HepG2 (cell line): ENCODE measurements at regions not wholly inside any gene's neighbourhood (a gene's known extent, or its start where the extent isn't known, plus 50 kb on each side); places are given as distances from the start of the nearest gene placed in this dataset.

ENCODE experiments used
- ATAC-seq: fragments of 200-7000 bp; cut with Tn5 transposase; 3 replicates; pipeline ENCODE4 v1.9.1; 2020; ENCODE audit warnings: mild to moderate bottlenecking, moderate library complexity
- BruUV-seq: library from RNA; stranded (reverse); fragments of 400-500 nt; replicated peaks from 2 replicates; lab custom pipeline; 2021; lab: Mats Ljungman, UMichigan
- CTCF ChIA-PET: fragments of 300-600 bp; formaldehyde crosslinking; extraction: SDS; loops from one replicate; lab custom pipeline; 2021; ENCODE audit warnings: low total read pairs, inconsistent platforms, low intra/inter-chr PET ratio; lab: Yijun Ruan, JAX
- POLR2A ChIA-PET: fragments of 350-600 bp; sonication (Branson Sonifier 250); formaldehyde crosslinking; loops from one replicate; lab custom pipeline; 2020; ENCODE audit warnings: antibody characterized with exemption, inconsistent platforms; lab: Yijun Ruan, JAX
- DNase-seq: peaks from one replicate; pipeline ENCODE4 v3.0.0-alpha.2; 2015; ENCODE audit warnings: low spot score
- FAIRE-seq: peaks from 3 replicates; lab custom pipeline; 2011; peaks lifted over from hg19 to GRCh38; lab: Jason Lieb, UNC
- H2AFZ ChIP-seq: one replicate; pipeline ENCODE4 v1.6.1; 2011; ENCODE audit warnings: low read length, inconsistent platforms
- H3K27ac ChIP-seq: fragments of 300-600 bp; 3 replicates; pipeline ENCODE4 v1.8.0; 2011; ENCODE audit warnings: mixed run types, mild to moderate bottlenecking, mixed read lengths, low read length, inconsistent platforms; ENCODE audit not compliant: insufficient read depth; ENCODE audit errors: extremely low read length
- H3K27me3 ChIP-seq, 2 experiments: fragments of 200-600 bp in 1 of 2; 2 replicates in 1 of 2; 3 replicates in 1 of 2; pipeline versions ENCODE4 v1.6.0 to v1.8.0; 2011; ENCODE audit warnings: low read length in 2 of 2, mild to moderate bottlenecking in 2 of 2, moderate library complexity in 2 of 2, inconsistent platforms in 1 of 2; ENCODE audit not compliant: insufficient read depth in 2 of 2, control insufficient read depth in 1 of 2
- H3K36me3 ChIP-seq, 2 experiments: fragments of 200-600 bp in 1 of 2; replicated peaks in 1 of 2; 2 replicates in 1 of 2; 3 replicates in 1 of 2; pipeline versions ENCODE4 v1.5.1 to v1.8.0; 2011; ENCODE audit warnings: low read length in 2 of 2, inconsistent platforms in 1 of 2; ENCODE audit not compliant: insufficient read depth in 2 of 2, control insufficient read depth in 1 of 2
- H3K4me1 ChIP-seq: 2 replicates; pipeline ENCODE4 v1.5.1; 2012; ENCODE audit warnings: low read length, inconsistent platforms; ENCODE audit not compliant: insufficient read depth
- H3K4me2 ChIP-seq: 2 replicates; pipeline ENCODE4 v1.6.0; 2011; ENCODE audit warnings: low read depth, low read length, inconsistent platforms
- H3K4me3 ChIP-seq, 3 experiments: fragments of 200-600 bp in 1 of 3; sonication (generic), shearing (Covaris generic) in 1 of 3; replicated peaks in 1 of 3; 2 replicates each; pipeline ENCODE4 v1.5.1; 2011 to 2016; ENCODE audit warnings: low read length in 3 of 3, inconsistent platforms in 2 of 3, low read depth in 2 of 3, mild to moderate bottlenecking in 2 of 3, control low read depth in 1 of 3, mixed read lengths in 1 of 3; ENCODE audit not compliant: insufficient read depth in 1 of 3
- H3K79me2 ChIP-seq: one replicate; pipeline ENCODE4 v1.6.1; 2011; ENCODE audit warnings: low read length, inconsistent platforms; ENCODE audit not compliant: insufficient read depth
- H3K9ac ChIP-seq: 2 replicates; pipeline ENCODE4 v1.6.0; 2011; ENCODE audit warnings: mild to moderate bottlenecking, low read depth, low read length, inconsistent platforms; ENCODE audit not compliant: insufficient read depth
- H3K9me3 ChIP-seq: 2 replicates; pipeline ENCODE4 v1.5.1; 2012; ENCODE audit warnings: mild to moderate bottlenecking, low read length
- H4K20me1 ChIP-seq: 2 replicates; pipeline ENCODE4 v1.6.0; 2011; ENCODE audit warnings: inconsistent platforms, mild to moderate bottlenecking, low read length, moderate library complexity; ENCODE audit not compliant: insufficient read depth
- AGO2 ChIP-seq: fragments of 200-400 bp; formaldehyde crosslinking; optimal IDR thresholded peaks from 2 replicates; pipeline ENCODE3; 2017; ENCODE audit warnings: mild to moderate bottlenecking, low read depth, low read length, moderate library complexity
- CREB1 ChIP-seq, 2 experiments: fragments of 450-650 bp in 1 of 2; IDR thresholded peaks; 2 replicates each; pipeline ENCODE4 v1.6.1; 2016 to 2017; ENCODE audit warnings: control low read depth in 1 of 2, mild to moderate bottlenecking in 1 of 2, missing compliant biosample characterization in 1 of 2, missing genetic modification characterization in 1 of 2
- KLF12 ChIP-seq: sonication (generic); formaldehyde crosslinking; IDR thresholded peaks from 2 replicates; pipeline ENCODE4 v1.4.0; 2020; ENCODE audit warnings: missing genetic modification reagents, borderline replicate concordance
- ZBTB7B ChIP-seq: sonication (generic); formaldehyde crosslinking; IDR thresholded peaks from 2 replicates; pipeline ENCODE4 v1.4.0; 2020; ENCODE audit warnings: missing genetic modification reagents
- ZNF780A ChIP-seq: sonication (generic); formaldehyde crosslinking; IDR thresholded peaks from 2 replicates; pipeline ENCODE4 v1.8.0; 2022; ENCODE audit warnings: mild to moderate bottlenecking, missing genetic modification reagents, moderate library complexity
- WGBS: methylation state at CpG from one replicate; pipeline ENCODE4 v1.1.6; 2017; ENCODE audit warnings: low lambda C conversion rate; 5-methylcytosine and 5-hydroxymethylcytosine counted together
- in situ Hi-C: cut with HindIII; loops from 2 replicates; pipeline ENCODE4 v1.10.0; 2017; ENCODE audit warnings: low pct_unique_long_range_greater_than_20kb; ENCODE audit not compliant: extremely low pct_ligation_motif_present
- intact Hi-C: fragments of 100-400 bp; cut with micrococcal nuclease; formaldehyde crosslinking; loops from one replicate; pipeline ENCODE4 v1.10.0; 2022; ENCODE audit not compliant: unreplicated experiment
- TF ChIP-seq, protein P1 (sequence below): sonication (generic); formaldehyde crosslinking; IDR thresholded peaks from 2 replicates; pipeline ENCODE4 v1.5.0; 2020; ENCODE audit warnings: missing genetic modification reagents
- TF ChIP-seq, protein P2 (sequence below): sonication (generic); formaldehyde crosslinking; IDR thresholded peaks from one replicate; pipeline ENCODE4 v1.5.1; 2020; ENCODE audit warnings: mild to moderate bottlenecking, missing genetic modification reagents; ENCODE audit errors: not compliant biosample characterization
- TF ChIP-seq, protein P3 (sequence below): sonication (generic); formaldehyde crosslinking; IDR thresholded peaks from 2 replicates; pipeline ENCODE4; 2020; ENCODE audit warnings: missing genetic modification reagents, mild to moderate bottlenecking, borderline replicate concordance
- TF ChIP-seq, protein P4 (sequence below): sonication (generic); formaldehyde crosslinking; IDR thresholded peaks from 2 replicates; pipeline ENCODE4 v1.5.1; 2020; ENCODE audit warnings: mild to moderate bottlenecking, missing genetic modification reagents, borderline replicate concordance

DNA sequence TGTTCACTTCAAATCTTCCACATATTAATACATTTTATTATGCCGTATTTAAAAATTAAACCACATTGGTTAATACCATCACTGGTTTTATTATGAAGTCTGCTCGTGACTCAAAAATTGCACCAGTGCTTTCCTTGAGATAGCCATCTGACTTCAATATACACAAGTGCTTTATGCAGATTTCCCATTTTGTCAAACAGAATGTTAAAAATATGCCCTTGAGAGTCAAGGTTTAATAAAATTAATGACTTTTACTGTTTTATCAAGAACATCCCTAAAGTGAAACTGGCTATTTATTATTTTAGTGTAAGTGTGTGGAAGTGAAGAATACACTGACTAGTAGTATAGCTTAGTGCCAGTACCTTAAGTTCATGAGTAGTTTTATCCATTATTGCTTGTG, 139.3 kb upstream of the SOX2 start (continued):
- TF ChIP-seq, protein P1, sequence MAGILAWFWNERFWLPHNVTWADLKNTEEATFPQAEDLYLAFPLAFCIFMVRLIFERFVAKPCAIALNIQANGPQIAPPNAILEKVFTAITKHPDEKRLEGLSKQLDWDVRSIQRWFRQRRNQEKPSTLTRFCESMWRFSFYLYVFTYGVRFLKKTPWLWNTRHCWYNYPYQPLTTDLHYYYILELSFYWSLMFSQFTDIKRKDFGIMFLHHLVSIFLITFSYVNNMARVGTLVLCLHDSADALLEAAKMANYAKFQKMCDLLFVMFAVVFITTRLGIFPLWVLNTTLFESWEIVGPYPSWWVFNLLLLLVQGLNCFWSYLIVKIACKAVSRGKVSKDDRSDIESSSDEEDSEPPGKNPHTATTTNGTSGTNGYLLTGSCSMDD = no peak
- TF ChIP-seq, all 625 proteins: peak for 0

DNA sequence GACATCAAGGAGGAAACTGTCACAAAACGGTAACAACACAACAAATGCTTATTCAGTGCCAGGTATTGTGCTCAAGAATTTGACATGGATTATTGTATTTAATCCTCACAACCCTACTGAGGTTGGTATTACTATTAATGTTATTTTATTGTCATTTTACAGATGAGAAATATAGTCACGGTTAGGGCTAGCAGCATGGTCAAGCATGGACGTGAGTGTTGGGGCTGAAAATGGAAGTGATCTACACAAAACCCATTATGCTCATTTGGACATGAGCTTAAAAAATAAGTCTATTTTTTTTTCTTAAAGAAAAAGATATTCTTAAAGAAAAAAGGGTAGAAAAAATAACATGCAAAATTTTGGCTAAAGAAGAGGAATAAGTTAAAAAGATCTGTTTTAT, 141.3 kb upstream of the SOX2 start:
- intact Hi-C loops = no loop called here
- no peak overlapping the region for H2AFZ ChIP-seq
- no peaks in the 10 kb centered on the region for H3K36me3 ChIP-seq
- BruUV-seq = no TSS peak
- DNase-seq (no peak), ATAC-seq (no peak), FAIRE-seq (no peak)
- H4K20me1 ChIP-seq = no peaks in the 10 kb centered on the region
- WGBS = 3% methylated on average over 3 of the region's 3 CpGs
- H3K9ac ChIP-seq = no peak overlapping the region
- no peaks in the 10 kb centered on the region for H3K9me3 ChIP-seq
- POLR2A ChIA-PET = no interaction called here
- in situ Hi-C loops = no loop called here
- no peaks in the 10 kb centered on the region for H3K79me2 ChIP-seq
- no peaks in the 10 kb centered on the region for H3K27me3 ChIP-seq
- no peaks in the 10 kb centered on the region for H3K4me1 ChIP-seq
- H3K4me3 ChIP-seq = no peak overlapping the region
- no peak overlapping the region for H3K4me2 ChIP-seq
- H3K27ac ChIP-seq = no peak overlapping the region
- CTCF ChIA-PET = no interaction called here
- TF ChIP-seq, protein P2, sequence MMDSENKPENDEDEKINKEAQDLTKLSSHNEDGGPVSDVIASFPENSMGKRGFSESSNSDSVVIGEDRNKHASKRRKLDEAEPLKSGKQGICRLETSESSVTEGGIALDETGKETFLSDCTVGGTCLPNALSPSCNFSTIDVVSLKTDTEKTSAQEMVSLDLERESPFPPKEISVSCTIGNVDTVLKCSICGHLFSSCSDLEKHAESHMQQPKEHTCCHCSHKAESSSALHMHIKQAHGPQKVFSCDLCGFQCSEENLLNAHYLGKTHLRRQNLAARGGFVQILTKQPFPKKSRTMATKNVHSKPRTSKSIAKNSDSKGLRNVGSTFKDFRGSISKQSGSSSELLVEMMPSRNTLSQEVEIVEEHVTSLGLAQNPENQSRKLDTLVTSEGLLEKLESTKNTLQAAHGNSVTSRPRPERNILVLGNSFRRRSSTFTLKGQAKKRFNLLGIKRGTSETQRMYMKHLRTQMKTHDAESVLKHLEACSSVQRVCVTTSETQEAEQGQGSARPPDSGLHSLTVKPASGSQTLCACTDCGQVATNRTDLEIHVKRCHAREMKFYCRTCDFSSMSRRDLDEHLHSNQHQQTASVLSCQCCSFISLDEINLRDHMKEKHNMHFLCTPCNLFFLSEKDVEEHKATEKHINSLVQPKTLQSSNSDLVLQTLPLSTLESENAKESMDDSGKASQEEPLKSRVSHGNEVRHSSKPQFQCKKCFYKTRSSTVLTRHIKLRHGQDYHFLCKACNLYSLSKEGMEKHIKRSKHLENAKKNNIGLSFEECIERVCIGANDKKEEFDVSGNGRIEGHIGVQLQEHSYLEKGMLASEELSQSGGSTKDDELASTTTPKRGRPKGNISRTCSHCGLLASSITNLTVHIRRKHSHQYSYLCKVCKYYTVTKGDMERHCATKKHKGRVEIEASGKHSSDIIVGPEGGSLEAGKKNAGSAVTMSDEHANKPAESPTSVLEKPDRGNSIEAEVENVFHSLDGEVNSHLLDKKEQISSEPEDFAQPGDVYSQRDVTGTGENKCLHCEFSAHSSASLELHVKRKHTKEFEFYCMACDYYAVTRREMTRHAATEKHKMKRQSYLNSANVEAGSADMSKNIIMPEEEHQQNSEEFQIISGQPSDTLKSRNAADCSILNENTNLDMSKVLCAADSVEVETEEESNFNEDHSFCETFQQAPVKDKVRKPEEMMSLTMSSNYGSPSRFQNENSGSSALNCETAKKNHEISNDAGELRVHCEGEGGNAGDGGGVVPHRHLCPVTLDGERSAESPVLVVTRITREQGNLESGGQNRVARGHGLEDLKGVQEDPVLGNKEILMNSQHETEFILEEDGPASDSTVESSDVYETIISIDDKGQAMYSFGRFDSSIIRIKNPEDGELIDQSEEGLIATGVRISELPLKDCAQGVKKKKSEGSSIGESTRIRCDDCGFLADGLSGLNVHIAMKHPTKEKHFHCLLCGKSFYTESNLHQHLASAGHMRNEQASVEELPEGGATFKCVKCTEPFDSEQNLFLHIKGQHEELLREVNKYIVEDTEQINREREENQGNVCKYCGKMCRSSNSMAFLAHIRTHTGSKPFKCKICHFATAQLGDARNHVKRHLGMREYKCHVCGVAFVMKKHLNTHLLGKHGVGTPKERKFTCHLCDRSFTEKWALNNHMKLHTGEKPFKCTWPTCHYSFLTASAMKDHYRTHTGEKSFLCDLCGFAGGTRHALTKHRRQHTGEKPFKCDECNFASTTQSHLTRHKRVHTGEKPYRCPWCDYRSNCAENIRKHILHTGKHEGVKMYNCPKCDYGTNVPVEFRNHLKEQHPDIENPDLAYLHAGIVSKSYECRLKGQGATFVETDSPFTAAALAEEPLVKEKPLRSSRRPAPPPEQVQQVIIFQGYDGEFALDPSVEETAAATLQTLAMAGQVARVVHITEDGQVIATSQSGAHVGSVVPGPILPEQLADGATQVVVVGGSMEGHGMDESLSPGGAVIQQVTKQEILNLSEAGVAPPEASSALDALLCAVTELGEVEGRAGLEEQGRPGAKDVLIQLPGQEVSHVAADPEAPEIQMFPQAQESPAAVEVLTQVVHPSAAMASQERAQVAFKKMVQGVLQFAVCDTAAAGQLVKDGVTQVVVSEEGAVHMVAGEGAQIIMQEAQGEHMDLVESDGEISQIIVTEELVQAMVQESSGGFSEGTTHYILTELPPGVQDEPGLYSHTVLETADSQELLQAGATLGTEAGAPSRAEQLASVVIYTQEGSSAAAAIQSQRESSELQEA = no peak
- TF ChIP-seq ZNF780A (CRISPR knock-in tag) (no peak), AGO2 (no peak), ZBTB7B (CRISPR knock-in tag) (no peak), CREB1 (IDR thresholded peaks at IDR 0.05) (no peak), CREB1 (CRISPR knock-in tag; IDR thresholded peaks at IDR 0.05) (no peak), KLF12 (CRISPR knock-in tag) (no peak)
- TF ChIP-seq, protein P3, sequence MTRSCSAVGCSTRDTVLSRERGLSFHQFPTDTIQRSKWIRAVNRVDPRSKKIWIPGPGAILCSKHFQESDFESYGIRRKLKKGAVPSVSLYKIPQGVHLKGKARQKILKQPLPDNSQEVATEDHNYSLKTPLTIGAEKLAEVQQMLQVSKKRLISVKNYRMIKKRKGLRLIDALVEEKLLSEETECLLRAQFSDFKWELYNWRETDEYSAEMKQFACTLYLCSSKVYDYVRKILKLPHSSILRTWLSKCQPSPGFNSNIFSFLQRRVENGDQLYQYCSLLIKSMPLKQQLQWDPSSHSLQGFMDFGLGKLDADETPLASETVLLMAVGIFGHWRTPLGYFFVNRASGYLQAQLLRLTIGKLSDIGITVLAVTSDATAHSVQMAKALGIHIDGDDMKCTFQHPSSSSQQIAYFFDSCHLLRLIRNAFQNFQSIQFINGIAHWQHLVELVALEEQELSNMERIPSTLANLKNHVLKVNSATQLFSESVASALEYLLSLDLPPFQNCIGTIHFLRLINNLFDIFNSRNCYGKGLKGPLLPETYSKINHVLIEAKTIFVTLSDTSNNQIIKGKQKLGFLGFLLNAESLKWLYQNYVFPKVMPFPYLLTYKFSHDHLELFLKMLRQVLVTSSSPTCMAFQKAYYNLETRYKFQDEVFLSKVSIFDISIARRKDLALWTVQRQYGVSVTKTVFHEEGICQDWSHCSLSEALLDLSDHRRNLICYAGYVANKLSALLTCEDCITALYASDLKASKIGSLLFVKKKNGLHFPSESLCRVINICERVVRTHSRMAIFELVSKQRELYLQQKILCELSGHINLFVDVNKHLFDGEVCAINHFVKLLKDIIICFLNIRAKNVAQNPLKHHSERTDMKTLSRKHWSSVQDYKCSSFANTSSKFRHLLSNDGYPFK (CRISPR knock-in tag) = no peak
- TF ChIP-seq, protein P4, sequence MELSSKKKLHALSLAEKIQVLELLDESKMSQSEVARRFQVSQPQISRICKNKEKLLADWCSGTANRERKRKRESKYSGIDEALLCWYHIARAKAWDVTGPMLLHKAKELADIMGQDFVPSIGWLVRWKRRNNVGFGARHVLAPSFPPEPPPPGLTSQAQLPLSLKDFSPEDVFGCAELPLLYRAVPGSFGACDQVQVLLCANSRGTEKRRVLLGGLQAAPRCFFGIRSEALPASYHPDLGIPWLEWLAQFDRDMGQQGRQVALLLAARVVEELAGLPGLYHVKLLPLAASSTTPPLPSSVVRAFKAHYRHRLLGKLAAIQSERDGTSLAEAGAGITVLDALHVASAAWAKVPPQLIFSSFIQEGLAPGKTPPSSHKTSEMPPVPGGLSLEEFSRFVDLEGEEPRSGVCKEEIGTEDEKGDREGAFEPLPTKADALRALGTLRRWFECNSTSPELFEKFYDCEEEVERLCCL (CRISPR knock-in tag) = no peak
